A172 (cell line): ENCODE measurements at regions not wholly inside any gene's neighbourhood (a gene's known extent, or its start where the extent isn't known, plus 50 kb on each side); places are given as distances from the start of the nearest gene placed in this dataset.
A peak's percentile ranks its signal among the peaks of the same experiment; 100 is the strongest.
"Not testable (repeated sequence)": the region's sequence is repeated elsewhere in the genome, so short reads cannot be mapped to it uniquely, and the experiment has no call there.

ENCODE experiments used
- DNase-seq: peaks from one replicate; pipeline ENCODE4 v3.0.0-alpha.2; 2015; ENCODE audit warnings: low spot score

DNA sequence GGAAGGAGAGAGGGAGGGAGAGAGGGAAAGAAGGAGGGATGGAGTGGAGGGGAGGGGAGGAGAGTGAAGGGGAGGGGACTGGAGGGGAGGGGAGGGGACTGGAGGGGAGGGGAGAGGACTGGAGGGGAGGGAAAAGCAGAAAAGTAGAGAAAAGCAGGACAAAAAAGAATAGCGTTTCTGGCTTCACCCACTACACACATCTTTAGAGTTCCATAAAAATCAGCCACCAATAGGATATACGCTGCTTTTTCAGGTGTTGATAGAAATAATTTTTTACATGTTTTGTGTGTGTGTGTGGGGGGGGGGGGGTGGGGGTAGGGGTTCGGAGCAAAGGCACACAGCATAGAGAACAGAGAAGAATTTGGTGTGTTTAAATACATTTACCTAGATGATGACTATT, 1259.1 kb downstream of the EPHA7 start:
- no peak for DNase-seq

DNA sequence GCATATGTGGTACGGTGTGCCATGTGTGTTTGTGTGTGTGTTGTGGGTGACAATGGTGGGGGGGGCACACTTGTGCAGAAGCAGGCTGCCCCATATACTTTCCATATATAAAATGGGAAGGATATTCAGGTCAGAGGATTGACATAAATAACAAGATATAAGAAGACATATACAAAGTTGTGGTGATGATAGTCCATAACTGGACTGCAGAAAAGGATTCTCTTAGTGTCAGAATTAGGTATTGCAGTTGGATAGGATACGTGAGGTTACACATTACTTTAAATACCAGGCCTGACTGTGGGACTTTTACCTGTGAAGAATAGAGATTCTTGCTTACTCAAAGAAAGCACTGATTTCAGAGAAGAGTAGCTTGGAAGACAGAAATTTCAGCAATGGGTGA, 1260.3 kb downstream of the EPHA7 start:
- DNase-seq = no peak

DNA sequence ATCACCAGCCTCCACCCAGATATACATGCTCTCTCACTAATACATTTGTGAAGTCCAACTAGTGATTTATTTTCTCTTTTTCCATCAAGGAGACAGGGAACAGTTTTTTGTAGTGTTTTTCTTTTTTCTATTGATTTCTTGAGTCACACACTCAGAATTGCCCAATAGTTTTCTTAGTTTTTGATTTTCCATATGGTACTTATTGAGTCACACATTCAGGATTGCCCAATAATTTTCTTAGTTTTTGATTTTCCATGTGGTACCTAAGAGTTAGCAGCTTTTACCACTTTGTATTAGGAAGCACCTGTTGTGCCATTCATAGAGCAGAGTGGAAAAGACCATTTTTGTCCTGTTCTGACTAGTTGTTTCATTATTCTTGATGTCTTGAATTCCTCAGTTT, 1268.8 kb downstream of the EPHA7 start:
- no peak for DNase-seq

DNA sequence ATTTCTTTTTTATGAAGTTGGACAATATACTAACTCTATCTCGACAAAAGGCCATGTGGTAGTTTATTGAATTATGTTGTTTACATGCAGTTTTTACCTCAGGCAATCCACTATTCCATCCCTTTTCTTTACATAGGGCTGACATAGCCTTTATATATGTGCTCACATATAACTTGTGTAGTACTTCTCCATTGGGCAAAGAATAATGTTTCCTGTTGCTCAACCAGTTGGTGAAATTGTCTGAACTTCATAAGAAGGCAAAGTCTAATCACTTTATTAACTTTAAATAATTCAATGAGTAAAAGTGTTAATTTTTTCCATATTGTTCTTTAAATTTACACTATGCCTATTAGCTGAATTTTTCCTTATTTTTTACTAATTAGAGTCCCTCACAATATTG, 1272.1 kb downstream of the EPHA7 start:
- DNase-seq = no peak

DNA sequence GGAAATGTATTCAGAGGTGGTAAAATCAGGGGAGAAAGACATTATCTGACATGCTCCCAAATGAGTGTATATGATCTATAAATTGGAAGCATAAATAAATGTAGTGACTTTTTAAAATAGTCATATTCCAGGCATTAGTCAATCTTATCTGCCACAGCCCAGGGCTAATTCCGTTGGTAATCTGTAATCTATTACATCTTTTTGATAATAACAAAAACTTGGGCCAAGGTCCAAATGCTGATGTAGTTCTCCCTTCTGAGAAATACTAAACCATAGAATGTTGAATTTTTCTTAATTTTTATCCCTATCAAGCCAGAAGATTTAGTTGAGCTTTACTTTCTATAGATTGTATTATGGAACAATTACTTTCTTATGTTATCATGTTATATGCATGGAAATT, 1279.8 kb downstream of the EPHA7 start:
- no peak for DNase-seq

DNA sequence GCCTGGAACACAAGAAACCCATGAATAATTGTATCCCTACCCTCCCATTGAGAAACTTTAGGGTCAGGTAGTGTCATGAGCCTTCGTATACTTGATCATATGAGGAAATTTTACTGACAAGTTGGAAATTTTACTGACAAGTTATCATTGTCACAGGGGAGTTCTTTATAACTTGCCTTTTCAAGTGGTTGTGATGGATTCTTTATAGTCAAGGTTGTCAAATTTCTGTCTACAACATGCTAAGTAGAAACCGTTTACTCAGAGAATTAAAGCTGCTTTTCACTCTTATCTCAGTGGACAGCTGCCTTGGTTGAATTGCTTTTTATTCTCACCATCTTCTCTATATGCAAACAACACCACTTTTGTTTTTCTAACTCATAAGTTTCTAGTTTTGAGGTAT, 1286.4 kb downstream of the EPHA7 start:
- DNase-seq = no peak

DNA sequence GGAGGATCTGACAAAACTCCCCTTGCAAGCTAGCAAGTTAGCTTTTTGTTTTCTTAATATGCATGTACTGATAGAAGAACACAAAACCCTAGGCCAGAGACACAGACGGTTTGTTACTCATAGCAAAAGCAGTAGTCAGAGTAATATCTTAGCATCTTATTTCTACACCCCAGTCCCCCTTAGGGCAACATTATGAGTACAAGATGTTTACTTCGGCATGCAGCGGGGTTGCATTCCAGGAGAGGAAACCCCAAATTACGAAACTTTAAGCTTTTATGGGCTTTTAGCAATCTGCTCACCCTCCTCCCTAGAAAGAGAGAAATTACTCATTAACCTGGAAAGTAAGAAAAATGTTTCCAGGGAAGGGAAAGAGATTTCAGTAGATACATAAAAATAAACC, 1286.9 kb downstream of the EPHA7 start:
- DNase-seq = no peak

DNA sequence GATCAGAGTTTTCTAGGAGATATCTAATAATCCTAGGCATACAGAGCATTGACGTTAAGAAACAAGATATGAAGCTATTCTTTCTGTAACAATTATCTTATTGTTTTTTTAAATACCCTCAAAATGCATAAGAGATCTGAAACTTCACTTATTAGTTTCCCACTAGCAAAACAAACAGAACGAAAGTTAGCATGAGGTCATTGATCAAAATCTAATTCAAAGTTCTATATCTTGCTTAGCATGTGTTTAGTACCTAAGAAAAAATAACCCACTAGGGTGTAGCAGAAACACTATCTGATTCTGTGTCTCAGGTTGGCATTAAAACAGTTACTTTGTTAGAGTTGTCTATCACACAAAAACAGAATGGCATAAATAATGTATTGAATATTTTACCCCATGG, 1288.4 kb downstream of the EPHA7 start:
- no peak for DNase-seq

DNA sequence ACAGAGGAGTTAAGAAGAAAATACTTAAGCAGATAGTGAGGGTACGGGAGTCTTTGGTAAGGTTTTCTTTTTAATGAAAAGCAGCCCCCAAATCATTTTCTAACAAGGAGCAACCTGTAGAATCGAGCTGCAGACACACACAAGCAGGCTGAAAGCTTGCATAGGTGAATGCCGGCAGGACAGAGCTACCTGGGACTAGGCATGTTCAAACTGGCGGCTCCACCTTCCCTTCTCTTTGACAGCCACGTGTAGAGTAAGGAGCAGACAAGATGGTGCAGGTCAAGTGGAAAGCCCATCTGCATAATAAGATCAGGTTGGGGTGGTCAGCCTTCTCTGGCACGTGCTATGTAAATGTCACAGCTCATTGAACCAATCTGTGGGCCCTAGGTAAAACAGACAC, 1292.4 kb downstream of the EPHA7 start:
- no peak for DNase-seq

DNA sequence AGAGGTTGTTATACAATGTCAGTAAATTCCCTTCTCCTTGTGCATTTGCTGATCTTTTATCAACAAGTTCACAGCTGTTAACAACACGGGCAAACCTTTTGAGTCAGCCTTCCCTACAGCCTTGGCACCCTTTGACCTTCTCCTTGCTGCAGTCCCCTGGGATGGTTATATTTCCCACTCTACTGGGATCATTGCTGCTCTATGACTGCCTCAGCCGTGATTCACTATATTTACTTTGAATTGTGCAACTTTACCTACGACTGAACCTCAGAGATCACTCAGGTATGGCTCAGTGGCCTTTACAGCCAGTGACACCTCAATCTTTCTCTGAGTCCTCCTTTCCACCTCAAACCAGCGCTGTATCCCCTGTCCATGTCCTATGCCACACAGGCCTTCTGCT, 1293.3 kb downstream of the EPHA7 start:
- no peak for DNase-seq

DNA sequence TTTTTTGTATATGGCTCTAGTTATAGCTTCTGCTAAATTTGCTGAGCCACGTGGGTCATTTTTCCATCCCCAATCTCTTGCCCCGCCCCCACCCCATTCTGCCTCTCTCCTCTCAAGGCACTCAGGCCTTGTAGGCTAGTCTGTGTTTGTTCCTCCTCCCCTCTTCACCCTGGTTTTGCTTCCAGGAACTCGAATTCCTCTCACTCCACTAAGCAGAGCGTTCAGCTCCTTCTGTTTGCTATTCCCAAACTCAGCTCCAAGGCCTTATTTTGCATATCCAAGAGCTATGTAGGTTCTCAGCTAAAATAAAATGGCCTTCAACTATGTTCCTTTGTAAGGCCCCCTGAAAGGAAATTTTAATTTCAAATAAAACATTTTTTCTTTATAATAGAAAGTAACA, 1293.7 kb downstream of the EPHA7 start:
- no peak for DNase-seq

DNA sequence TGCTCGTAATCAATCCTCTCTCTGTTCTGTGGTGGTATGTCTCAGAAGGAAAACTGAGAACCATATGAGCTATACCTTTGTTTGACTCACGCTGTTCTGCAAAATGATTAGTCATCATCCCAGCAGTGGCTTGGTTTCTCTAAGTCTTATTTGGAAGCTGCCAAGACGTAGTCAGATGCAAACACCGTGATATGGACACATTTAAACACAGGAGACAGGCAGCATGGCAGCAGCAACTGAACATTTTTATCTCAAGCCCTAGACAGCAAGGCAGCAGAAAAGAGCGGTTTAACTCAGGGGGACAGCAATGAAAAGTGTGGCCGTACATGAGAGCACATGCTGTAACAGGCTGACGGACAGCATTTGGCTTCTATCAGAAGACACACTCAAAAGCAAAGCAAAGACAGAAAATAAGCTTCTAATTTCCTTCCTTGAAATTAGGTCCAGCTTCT, 1295.1 kb downstream of the EPHA7 start:
- peak; percentile 0 for DNase-seq

DNA sequence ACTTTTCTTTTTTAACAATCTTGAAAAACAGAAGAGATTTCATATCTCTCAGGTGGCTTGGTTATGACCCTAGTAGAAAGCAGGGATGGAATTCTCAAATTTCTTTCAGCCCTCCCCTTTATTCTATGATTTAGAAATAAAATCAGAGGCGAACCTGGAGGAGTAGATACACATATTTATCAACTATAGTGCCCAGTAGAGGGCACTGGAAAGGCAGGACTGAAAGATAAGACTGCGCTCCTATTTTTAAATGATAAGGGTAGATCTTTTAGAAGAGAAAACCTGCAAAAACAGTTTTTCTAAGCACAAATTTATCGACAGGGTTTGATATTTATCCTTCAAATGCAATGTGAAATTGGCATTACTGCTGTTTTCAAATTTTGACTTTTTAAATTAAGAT, 1296.6 kb downstream of the EPHA7 start:
- no peak for DNase-seq

DNA sequence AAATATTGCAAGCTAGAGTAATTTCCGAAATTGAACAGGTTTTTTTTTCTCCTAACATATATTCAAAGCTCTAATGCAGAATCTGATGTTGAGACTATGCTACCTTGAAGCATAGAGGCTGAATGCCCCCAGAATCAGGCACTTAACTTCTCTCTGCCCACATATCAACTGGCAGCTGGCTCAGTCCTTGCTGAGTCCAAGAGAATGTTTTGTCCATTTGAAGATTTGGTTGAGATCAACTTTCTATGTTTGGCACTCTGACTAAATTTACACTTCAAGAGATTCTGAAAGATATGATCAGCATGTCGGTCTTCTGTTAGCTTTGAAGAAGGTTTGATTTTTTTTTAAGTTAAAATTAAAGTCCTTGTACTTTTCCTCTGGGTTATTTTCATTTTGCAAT, 1298.1 kb downstream of the EPHA7 start:
- no peak for DNase-seq

DNA sequence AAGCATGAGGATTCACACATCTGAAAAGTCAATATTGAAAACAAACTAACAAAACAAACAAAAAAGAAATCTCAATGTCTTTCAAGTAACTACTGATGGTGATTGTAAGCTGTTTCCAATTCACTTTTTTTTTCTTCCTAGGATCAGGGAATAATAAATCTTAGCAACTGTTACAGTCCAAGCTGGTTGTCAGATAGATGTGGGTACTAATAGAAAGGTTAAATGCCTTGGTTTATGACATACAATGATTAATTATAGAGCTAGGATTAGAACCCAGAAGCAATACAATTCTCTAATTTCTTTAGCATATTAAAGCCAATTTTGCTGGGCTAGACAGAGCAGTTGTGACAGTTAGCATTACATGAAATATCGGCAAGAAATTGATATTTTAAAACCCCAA, 1301.6 kb downstream of the EPHA7 start:
- DNase-seq = no peak

DNA sequence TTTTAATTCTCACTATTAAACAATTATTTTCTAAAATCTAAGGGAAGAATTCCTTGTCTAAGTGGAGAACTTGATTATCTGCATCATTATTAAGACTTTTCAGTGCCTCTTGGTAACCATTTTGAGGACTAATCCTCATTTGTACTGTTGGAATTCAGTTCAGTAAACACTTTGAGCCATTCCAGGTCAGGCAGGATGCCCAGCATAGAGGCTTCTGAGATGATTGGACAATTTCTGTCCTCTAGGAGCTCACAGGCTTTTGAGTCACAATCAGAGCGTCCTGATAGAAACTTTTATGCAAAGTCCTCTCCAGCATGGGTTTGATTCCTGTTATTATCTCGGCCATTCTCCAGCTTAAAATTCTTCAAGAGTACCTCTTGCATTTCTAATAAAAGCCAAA, 1304.6 kb downstream of the EPHA7 start:
- no peak for DNase-seq

DNA sequence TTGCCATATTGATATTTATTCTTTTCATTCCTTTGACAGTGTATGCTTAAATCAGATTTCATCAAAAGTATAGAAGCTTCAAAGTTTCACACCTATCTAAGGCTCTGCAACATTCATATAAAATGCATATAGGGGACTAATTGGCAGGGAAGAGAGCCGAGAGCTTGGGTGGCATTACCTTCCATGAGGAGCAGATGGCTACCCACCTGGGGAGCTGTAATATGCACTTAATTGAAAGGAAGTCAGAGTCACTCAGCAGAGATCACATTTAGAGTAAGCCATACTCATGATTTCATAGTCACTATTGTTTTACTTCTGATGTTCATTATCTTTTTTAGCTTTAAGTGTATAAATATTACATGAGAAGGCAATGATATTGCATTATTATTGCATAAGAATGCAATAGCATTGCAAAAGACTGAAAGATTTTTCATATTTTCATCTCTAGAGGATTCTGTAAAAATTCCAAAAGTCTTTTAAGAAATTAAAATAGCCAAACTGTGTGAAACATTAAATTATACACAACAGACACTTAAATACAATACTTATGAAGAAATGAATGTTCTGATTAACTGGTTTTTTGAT, 1305.2 kb downstream of the EPHA7 start:
- DNase-seq = no peak

DNA sequence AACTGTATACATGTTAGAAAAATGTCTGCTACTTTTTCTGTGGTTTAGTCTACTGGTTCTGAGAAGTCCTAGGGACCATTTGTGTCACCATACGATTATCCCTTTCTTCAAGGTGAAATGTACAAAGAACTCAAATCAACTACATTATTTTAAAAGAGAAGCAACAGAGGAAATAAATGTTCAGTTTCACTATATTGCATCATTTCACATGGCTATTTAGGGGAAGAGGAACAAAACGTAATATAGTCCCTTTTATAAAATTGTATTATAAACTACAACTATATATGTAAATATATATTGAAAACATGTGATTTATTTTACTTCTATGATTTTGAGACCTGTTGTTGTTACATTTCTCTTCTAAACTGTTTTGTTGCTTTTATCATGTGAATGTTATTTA, 1308.0 kb downstream of the EPHA7 start:
- DNase-seq = no peak

DNA sequence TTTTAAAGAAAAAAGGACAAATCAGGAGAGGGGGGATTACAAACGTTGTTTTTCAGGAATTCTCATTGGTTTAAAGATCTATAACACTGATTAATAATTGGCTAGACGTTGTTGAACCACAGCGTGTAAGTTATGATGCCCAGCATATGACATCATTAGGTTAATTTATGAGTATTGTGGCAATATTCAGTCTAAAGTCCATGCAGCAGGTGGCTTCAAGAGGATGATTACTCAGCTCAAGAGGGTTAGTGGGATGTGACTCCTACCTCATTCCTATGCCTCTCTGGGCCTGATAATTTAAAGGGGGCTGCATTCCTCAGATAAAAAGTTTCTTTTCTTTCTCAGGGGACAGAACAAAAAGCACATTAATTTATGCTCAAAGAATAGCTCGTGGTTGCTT, 1309.0 kb downstream of the EPHA7 start:
- no peak for DNase-seq

DNA sequence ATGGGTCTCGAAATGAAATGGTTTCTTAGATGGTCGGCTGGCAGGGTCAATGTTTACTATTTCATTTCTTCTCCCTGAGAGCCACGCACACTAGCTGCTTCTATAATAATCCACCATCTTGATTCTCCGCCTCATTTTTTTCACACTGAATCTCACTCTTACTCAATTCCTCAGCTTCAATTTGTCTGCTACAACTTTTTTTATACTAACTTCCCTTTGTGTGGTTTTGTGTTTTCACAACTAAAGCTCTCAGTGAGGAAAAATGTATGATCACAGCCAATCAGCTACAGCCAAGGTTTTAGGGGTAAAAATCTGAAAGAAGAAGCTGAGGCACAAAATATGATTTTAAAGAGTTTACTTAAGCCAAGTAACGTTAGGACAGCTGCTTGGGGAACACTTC, 1309.4 kb downstream of the EPHA7 start:
- no peak for DNase-seq

DNA sequence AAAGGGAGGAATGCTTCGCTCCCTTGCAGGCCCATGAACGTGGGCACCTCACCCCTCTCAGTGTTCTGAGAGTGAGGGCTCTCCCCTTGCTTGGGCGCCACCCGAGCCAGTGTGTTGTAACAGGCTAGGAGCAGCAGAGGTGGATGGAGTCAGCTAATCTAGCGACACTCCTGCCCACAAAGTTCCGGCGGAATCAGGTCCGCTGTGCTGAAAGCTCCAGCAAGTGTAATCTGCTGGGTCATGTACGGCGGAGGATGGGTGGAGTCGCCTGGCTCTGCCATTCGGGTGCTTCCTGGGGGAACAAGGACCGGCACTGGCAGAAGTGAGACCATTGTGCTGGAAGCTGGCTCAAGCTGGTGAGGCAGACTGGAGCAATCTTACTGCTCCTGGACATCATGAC, 1310.1 kb downstream of the EPHA7 start:
- DNase-seq = no peak

DNA sequence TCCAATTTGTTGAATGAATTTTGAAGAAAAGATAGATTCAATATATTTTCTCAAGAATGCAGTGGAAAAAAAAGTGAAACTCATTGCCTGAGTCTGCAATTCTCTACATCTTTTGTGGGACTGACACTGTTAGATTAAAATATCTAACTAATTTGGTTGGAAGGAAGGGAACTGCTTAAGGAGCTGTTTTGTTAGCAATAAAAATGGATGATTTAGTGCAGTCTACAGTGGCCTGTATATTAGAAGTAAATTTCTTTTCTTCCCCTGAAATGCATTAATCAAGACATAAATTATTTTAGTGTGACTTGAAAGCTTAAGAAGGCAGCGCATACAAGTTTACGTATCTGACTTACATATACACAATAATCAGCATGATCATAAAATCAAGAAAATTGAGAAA, 1332.6 kb downstream of the EPHA7 start:
- no peak for DNase-seq

DNA sequence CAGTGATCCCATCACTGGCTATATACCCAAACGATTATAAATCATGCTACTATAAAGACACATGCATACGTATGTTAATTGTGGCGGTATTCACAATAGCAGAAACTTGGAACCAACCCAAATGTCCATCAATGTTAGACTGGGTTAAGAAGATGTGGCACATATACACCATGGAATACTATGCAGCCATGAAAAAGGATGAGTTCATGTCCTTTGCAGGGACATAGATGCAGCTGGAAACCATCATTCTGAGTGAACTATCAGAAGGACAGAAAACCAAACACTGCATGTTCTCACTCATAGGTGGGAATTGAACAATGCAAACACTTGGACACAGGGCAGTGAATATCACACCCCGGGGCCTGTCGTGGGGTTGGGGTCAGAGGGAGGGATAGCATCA, 1335.4 kb downstream of the EPHA7 start:
- not testable (repeated sequence) for DNase-seq

DNA sequence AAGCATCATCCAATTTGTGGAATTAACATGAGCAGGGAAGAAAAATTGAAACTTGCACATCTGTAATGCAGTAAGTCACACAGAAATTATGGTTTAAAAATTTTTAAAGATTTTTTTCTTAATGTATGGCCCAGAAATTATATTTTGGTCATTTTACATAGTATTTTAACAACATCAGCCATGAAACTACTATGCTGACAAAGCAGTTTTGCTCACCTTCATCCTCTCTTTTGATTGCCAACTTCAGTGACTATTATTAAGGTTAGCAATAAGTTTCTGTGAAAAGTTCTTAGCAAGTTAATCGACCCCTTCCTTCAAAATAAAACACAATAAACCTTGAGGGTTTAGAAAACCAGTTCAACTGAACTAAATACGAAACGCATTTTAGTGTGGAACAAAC, 1347.0 kb downstream of the EPHA7 start:
- DNase-seq = no peak

DNA sequence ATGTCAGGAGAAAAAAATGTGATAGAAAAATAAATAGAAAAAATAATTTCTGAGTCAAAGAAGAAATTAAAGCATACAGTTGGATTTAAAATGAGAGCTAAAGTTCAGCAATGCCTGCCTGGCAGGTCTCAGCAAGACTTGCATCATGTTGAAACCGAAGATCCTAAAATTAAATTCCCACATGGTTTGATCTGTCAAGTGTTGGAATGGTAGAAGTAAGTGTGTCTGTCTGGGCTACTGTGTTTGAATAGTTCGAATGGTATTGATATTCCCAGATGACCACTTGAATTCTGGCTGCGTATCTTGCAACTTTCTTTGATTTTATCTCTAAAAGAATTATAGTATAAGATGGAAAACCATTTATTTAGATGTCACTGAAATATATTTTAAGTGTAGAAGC, 1349.6 kb downstream of the EPHA7 start:
- DNase-seq = no peak
